ENCODE measurements at regions not wholly inside any gene's neighbourhood (a gene's known extent, or its start where the extent isn't known, plus 50 kb on each side); places are given as distances from the start of the nearest gene placed in this dataset.

DNA sequence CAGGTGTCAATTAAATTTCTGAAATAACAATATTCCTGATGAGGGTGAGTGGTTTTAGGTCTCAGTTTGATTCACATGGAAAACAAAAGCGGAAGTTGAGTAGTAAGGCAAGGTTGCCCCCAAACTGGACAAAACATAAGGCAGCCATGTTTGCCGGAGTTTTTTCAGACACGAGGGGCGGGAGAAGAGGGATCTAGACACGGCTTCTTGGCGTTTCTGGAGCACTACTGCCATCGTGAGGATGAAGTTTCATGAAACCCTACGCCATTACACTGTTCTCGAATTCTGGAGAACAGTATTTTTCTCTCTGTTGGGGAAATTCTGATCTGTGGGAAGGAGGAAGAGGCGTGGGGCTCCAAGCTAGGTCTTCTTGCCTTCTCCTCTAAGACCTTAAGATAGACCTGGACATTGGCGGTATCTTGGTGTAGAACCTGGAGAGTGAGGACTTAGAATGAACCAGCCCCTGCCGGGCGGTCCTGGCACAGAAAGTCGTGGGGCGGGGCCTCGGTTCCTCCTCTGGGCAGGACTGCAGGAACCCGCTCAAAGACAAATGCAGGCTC lies 160.3 kb downstream of the OR13H1 start:
- FAIRE-seq: peak; percentile 64

DNA sequence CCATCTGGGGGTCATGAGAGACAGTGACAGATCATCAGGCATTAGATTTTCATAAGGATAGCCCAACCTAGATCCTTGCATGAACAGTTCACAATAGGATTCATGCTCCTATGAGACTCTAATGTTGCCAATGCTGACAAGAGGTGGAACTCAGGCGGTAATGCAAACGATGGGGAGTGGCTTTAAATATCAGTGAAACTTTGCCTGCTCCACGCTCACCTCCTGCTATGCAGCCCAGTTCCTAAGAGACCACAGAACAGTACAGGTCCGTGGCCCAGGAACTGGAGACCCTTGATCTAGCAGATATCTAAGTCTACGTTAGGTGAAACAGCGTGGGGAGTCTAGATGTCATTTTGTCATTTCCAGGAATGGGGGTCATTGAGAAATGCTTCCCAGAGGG lies 165.7 kb downstream of the OR13H1 start:
- FAIRE-seq: no peak

DNA sequence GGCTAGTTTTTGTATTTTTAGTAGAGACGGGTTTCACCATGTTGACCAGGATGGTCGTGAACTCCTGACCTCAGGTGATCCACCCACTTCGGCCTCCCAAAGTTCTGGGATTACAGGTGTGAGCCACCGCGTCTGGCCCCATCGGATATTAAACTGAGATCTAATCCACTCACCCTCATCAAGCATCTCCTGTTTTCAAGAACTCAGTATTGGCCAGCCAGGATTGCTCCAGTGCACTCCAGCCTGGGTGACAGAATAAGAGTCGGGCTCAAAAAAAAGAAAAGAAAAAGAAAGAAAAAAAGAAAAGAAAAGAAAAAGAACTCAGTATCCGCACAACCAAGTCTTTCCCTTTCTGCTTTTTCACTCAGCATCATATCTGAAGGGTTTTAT lies 167.6 kb downstream of the OR13H1 start:
- no peak for FAIRE-seq

DNA sequence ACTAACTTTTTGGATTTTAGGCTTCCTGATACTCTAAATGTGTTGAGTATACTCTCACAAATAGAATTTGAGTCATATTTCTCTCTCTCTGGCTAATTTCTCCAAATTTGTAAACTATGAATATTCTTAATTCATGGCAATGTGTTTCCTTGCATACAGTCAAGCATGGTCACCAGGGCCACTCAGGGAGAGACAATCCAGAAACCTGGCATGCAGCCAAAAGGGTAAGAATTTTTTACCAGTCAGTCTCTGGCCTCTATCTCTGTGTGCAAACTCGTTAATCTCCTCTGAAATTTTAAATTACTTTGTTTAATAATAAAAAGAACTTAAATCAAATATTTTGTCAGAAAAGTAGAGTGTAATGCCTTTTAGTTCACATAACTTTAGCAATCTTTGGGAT lies 179.8 kb downstream of the OR13H1 start:
- no peak for FAIRE-seq

DNA sequence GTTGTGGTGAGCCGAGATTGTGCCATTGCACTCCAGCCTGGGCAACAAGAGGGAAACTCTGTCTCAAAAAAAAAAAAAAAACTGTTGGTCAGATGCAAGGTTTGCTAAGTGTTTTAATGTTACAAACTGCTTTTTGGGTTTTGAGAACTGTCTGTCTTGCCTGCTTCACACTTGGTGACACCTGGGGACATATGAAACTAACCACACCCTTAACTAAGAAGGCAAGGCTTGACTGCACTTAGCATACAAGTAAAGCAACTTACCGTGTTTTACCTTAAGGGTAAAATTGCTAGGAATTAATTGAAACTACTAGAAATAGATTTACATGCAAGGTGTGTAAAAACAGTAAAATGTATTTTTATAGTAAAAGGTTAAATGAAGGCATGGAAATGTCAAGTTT lies 180.4 kb downstream of the OR13H1 start:
- FAIRE-seq: no peak

DNA sequence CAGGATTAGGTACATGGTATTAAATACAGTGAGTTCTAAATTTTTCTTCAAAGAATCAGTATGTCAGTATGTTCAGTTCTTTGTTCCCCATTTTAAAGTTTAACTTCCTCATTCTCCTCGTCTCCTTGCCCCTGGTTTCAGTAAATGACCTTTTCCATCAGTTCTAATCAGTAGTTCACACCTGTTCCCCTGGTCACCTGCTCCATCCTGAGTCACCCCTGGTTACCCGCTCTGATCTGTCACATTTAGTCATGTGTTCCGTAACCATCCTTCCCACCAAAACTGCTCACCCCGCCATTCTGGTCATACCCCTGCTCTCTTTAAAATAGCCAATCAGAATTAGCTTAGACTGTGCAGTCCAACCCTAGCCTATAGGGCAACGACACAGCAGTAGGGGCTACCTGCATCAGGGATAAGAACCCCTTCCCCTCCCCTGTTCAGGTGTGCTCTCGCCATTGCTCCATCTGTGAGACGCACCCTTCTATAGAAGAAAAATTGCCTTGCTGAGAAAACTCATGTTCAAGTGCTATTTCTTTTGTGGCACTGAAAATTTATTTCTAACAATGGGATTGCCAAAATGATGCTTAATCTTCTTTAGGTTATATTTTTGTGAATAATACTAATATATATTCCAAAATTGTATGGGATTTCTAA lies 181.3 kb downstream of the OR13H1 start:
- FAIRE-seq: no peak

DNA sequence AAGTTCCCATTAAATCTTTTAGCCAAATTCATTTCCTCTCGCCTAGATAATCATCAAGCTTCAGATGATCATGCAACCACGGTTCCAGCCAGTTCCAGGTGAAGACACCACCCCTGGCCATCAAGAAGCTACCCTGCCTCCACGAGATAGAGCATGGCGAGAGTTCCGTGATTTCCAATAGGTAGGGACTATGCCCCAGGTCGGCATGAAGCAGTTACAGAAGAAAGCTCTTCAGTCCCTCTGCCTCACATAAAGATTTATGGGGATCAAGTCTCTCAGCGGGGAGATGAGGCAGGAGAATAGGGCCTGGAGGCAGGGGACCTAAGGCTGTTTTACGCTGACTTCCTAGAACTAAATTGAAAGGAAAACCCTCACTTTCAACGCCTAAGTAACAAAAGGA lies 183.9 kb downstream of the OR13H1 start:
- FAIRE-seq: no peak

DNA sequence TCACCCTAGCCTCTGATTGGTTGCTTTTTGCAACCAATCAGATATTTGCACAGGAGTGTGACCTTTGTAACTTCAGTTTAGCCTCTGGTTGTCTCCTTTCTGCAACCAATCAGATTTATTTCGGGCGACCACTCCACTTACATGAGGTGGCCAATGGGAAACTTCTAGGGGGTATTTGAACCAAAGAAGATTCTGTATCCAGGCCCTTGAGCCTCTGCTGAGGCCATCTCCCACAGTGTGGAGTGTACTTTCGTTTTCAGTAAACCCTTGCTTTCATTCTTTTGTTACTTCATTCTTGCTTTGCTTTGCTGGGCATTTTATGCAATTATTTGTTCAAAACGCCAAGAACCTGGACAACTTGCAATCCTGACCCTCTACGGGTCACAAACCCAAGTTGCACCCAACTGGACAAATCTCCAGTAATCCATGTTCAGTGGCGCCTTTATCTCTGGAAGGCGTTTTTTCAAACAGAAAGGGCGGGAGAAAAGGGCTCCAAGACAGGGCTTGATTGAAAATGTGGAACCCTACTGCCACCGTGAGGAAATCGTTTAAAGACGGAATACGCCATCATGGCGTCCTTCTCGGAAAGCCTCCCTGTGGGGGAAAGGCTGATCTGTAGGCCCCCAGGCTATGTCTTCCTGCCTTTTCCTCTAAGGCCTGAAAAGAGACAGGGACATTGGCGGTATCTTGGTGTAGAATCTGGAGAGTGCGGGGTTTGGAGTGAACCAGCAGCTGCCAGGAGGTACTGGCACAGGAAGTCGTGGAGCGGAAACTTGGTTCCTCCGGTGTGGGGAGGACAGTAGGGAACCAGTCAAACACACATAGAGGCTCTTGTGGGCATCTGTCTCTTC lies 184.6 kb downstream of the OR13H1 start:
- FAIRE-seq: peak; percentile 76

DNA sequence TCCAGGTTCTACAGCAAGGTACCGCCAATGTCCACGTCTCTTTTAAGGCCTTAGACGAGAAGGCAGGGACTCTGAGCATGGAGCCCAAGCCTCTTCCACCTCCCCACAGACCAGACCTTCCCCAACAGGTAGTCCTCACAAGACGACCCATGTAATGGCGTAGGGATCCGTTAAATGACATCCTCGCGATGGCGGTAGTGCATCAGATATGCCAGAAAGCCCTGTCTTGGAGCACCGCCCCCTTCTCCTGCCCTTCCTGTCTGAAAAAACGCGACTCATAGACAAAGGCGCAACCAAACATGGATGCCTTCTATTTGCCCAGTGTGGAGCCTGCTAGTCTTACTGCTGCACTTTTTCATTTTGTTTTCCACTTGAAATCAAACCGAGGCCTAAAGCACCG lies 185.4 kb downstream of the OR13H1 start:
- peak; percentile 63 for FAIRE-seq

DNA sequence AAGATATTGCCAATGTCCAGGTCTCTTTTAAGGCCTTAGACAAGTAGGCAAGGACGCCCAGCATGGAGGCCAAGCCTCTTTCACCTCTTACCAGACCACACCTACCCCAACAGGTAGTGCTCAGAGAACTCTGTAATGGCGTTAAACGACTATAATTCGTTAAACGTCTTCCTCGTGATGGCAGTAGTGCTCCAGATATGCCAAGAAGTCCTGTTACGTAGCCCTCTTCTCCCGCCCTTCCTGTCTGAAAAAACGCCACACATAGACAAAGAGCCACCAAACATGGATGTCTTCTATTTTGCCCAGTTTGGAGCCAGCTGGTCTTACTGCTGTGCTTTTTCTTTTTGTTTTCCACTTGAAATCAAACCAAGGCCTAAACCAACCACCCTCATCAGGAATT lies 190.7 kb downstream of the OR13H1 start:
- FAIRE-seq: no peak

DNA sequence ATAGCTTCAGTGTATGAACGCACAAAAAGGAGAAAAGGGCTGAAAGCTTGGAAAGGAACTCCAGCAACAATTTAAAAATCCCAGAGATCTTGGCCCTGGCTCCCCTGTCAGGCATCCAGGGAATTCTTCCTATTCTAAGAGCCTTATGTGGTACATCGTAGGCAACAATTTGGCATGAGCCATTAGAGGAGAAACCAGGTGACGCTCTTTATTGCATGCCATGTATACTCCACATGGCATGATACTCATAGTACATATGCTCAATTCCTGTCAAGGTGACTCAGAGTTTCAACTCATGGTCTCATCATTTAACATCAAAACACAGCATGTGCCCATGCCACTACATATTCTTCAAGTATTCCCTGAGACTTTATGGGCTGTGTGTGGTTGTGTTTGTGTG lies 191.3 kb downstream of the OR13H1 start:
- FAIRE-seq: no peak

DNA sequence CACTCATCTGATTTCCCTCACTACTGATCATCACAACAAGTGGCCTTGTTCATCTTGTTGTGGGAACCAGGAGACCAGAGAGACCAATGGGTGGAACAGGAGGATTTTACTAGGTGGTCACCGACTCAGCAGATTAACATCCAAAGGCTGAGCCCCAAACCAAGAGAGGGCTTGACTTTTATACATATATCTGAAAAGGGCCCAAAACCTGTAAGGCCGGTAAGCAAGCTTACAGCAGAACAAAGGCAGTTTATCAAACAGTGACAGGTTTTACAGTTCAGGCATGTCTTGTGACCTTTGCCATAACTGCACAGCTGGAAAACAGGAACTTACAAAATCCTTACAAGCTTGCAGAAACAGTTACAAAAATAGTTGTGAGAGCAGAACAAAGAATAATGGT lies 195.9 kb downstream of the OR13H1 start:
- no peak for FAIRE-seq

DNA sequence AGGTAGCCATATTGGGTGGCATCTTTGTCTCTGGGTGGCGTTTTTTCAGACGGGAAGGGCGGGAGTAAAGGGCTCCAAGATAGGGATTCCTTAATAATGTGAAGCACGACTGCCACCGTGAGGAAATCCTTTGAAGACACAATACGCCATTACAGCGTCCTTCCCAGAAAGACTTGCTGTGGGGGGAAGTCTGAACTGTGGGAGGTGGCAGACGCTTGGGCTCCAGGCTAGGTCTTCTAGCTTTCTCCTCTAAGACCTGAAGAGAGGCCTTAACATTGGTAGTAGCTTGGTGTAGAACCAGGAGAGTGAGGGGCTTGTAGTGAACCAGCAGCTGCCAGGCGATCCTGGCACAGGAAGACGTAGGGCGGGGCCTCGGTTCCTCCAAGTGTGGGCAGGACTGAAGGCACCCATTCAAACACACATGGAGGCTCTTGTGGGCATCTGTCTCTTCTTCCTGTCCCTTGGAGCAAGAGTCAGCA lies 197.3 kb downstream of the OR13H1 start:
- FAIRE-seq: peak; percentile 82

DNA sequence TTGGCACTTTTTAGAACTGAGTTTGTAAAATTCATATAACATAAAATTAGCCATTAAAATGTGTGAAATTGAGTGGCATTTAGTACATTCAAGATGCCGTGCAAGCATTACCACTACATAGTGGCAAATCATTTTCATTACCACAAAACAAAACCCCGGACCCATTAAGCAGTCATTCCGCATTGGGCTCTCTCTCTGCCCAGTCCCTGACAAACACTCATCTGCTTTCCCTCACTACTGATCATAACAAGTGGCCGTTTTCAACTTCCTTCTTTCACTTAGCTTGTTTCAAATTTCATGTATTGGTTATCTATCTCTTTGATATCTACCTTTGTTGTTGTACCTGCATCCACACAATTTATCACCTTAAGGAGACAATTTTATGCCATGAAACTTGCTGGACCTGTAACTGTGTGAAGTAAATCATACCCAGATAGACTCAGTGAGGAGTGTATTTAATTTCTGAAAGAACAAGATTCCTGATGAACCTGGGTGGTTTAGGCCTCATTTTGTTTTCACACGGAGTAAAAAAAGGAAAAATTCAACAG lies 202.1 kb downstream of the OR13H1 start:
- peak; percentile 80 for FAIRE-seq

DNA sequence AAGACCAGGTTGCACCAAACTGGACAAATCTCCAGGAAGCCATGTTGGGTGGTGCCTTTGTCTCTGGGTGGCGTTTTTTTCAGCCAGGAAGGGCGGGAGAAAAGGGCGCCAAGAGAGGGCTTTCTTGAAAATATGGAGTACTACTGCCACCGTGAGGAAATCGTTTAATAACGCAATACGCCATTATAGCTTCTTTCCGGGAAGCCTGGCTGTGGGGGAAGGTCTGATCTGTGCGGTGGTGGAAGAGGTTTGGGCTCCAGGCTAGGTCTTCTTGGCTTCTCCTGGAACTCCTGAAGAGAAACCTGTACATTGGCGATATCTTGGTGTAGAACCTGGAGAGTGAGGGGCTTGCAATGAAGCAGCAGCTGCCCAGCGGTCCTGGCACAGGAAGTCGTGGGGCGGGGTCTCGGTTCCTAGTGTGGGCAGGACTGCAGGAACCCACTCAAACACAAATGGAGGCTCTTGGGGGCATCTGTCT lies 202.7 kb downstream of the OR13H1 start:
- no peak for FAIRE-seq

DNA sequence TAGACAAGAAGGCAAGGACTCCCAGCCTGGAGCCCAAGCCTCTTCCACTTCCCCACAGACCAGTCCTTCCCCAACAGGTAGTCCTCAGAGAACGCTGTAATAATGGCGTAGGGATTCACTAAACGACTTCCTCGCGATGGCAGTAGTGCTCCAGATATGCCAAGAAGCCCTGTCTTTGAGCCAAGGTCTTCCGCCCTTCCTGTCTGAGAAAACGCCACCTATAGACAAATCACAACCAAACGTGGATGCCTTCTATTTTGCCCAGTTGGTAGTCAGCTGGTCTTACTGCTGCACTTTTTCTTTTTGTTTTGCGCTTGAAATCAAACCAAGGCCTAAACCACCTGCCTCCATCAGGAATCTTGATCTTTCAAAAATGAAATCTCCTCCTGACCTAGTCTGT lies 203.3 kb downstream of the OR13H1 start:
- peak; percentile 12 for FAIRE-seq

DNA sequence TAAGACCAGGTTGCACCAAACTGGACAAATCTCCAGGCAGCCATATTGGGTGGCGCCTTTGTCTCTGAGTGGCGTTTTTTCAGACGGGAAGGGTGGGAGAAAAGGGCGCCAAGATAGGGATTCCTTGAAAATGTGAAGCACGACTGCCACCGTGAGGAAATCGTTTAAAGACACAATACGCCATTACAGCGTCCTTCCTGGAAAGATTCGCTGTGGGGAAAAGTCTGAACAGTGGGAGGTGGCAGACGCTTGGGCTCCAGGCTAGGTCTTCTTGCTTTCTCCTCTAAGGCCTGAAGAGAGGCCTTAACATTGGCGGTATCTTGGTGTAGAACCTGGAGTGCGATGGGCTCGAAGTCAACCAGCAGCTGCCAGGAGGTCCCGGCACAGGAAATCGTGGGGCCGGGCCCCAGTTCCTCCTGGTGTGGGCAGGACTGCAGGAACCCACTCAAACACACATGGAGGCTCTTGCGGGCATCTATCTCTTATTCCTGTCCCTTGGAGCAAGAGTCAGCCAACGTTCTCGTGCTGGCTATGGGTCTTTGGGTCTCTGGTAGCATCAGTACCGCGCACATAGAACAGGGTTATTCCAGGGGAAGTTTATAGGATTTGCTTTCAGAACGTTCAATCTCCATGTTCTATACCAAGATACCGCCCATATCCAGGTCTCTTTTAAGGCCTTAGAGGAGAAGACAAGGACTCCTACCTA lies 208.8 kb downstream of the OR13H1 start:
- peak; percentile 71 for FAIRE-seq

DNA sequence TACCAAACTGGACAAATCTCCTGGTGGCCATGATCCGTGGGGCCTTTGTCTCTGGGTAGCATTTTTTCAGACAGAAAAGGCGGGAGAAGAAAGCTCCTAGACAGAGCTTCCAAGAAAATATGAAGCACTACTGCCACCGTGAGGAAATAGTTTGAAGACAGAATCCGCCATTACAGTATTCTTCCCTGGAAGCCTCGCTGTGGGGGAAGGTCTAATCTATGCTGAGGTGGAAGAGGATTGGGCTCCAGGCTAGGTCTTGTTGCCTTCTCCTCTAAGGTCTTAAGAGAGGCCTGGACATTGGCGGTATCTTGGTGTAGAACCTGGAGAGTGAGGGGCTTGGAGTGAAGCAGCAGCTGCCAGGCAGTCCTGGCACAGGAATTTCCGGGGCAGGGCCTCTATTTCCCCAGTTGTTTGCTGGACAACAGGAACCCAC lies 218.9 kb downstream of the OR13H1 start:
- FAIRE-seq: peak; percentile 92

DNA sequence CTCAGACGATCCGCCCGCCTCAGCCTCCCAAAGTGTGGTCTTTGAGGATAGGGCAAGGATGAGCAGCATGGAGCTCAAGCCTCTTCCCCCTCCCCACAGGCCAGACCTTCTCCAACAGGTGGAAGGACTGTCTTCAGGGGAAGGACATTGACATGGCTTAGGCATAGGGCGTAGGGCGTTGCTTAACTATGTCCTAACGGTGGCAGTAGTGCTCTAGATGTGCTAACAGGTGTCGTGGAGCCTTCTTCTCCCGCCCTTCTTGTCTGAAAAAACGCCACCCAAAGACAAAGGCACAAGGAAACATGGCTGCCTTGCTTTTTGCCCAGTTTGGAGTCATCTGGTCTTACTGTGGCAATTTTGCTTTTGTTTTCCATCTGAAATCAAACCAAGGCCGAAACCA lies 219.8 kb downstream of the OR13H1 start:
- FAIRE-seq: no peak

DNA sequence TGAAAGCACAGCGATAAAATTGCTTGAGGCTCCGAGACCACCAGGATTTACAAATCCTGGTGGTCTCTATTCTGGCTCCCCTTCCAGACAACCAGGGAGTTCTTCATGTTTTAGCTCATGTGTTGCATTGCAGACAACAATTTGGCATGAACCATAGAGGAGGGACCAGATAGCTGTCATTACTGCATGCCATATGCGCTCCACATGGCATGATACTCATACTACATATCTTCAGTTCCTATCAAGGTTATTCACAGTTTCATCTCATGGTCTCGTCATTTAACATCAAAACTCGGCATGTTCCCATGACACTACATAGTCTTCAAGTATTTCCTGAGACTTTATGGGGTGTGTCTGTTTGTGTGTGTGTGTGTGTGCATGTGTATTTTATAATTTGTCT lies 220.3 kb downstream of the OR13H1 start:
- FAIRE-seq: no peak

DNA sequence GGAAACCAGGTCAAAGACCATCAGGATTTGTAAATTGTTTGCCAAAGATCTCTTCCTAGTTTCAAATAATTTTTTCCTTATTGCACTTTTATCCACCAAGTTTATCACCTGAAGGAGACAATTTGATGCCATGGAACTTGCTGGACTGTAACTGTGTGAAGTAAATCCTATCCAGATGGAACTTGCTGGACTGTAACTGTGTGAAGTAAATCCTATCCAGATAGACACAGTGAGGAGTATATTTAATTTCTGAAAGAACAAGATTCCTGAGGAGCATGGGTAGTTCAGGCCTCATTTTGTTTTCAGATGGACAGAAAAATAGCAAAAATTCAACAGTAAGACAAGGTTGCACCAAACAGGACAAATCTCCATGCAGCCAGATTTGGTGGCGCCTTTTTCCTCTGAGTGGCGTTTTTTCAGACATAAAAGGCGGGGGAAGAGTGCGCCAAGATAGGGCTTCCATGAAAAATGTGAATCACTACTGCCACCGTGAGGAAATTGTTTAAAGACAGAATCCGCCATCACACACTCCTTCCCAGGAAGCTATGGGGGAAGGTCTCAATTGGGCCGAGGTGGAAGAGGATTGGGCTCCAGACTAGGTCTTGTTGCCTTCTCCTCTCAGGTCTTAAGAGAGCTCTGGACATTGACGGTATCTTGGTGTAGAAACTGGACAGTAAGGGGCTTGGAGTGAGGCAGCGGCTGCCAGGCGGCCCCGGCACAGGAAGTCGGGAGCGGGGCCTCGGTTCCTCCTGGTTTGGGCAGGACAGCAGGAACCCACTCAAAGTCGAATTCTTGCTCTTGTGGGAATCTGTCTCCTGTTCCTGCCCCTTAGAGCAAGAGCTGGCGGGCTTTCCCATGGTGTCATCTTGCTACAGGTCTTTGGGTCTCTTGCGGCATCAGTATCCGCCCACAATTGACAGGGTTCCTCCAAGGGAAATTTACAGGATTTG lies 234.7 kb downstream of the OR13H1 start:
- FAIRE-seq: peak; percentile 75

DNA sequence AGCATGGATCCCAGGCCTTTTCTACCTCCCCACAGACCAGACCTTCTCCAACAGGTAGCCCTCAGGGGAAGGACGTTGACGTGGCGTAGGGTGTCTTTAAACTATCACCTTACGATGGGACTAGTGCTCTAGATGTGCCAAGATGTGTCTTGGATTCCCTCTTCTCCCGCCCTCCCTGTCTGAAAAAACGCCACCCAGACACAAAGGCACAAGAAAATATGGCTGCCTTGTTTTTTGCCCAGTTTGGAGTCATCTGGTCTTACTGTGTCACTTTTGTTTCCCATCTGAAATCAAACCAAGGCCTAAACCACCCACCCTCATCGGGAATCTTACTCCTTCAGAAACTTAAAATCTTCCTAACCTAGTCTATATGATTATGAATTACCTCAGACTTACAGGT lies 235.4 kb downstream of the OR13H1 start:
- FAIRE-seq: no peak
